Cardiac fibroblast (primary cell): ENCODE measurements at regions not wholly inside any gene's neighbourhood (a gene's known extent, or its start where the extent isn't known, plus 50 kb on each side); places are given as distances from the start of the nearest gene placed in this dataset.

ENCODE experiments used
- DNase-seq, 2 donors: peaks; one replicate each; pipeline versions ENCODE4 v3.0.0 to v3.0.0-alpha.2; 2010; ENCODE audit warnings: low read depth in 2 of 2
- H3K4me3 ChIP-seq, 2 donors: replicated peaks in 1 of 2; 1 replicate in 1 of 2; 2 replicates in 1 of 2; pipeline ENCODE4 v1.5.1; 2011; ENCODE audit warnings: low read depth in 2 of 2, low read length in 2 of 2, mild to moderate bottlenecking in 2 of 2, moderate library complexity in 1 of 2
- CTCF ChIP-seq: IDR thresholded peaks from one replicate; pipeline ENCODE4 v1.5.1; 2011; ENCODE audit warnings: low read depth, mild to moderate bottlenecking, low read length, inconsistent platforms

- DNase-seq, result no peak
- H3K4me3 ChIP-seq, result no peak overlapping the region
- no peak for TF ChIP-seq CTCF
These were observed 57.2 kb upstream of the UGP2 start for GRCh38 chr2:63784461-63784860.

GRCh38 chr2:63785096-63785495, 56.6 kb upstream of the UGP2 start:
- DNase-seq, result no peak
- no peak for TF ChIP-seq CTCF
- no peak overlapping the region for H3K4me3 ChIP-seq

- no peak for TF ChIP-seq CTCF
- DNase-seq, result peak; percentile 26 to 82
- H3K4me3 ChIP-seq, result no peak overlapping the region
These were observed 55.2 kb upstream of the UGP2 start for GRCh38 chr2:63786471-63786870.

- no peak overlapping the region for H3K4me3 ChIP-seq
- peak; percentile 71 to 92 for DNase-seq
- TF ChIP-seq CTCF, result no peak
These were observed 53.6 kb upstream of the UGP2 start for GRCh38 chr2:63788071-63788470.

GRCh38 chr2:63789338-63790020, 52.2 kb upstream of the UGP2 start:
- H3K4me3 ChIP-seq, result no peak overlapping the region
- peak; percentile 35 to 68 for DNase-seq
- TF ChIP-seq CTCF, result no peak

GRCh38 chr2:63790491-63790890, 51.2 kb upstream of the UGP2 start:
- no peak overlapping the region for H3K4me3 ChIP-seq
- TF ChIP-seq CTCF, result no peak
- DNase-seq, result peak; percentile 21 to 69

- DNase-seq, result peak; percentile 88 to 94
- no peak overlapping the region for H3K4me3 ChIP-seq
These were observed 50.8 kb upstream of the UGP2 start for GRCh38 chr2:63790906-63791305.

More at GRCh38 chr2:63790906-63791305, 50.8 kb upstream of the UGP2 start:
- TF ChIP-seq CTCF, result no peak
